ENCODE measurements at regions not wholly inside any gene's neighbourhood (a gene's known extent, or its start where the extent isn't known, plus 50 kb on each side); places are given as distances from the start of the nearest gene placed in this dataset.

DNA sequence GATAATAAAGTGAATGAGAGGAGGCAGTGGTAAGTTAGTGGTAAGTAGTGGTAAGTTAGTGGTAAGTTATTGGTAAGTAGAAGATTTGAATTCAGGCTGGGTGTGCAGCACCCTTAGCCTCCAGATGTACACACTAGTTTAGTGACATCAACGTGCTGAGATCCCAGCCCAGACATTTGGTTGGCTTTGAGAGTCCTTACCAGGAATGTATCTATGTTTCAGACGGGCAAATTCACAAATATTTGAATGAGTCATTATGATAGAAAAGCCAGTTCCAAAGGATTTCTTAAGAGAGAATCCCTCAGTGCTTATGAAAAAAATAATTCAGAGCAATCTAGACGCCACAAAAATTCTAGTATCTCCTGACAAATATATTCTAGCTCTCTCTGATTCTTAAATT is 70.0 kb downstream of the ARL4A start:
- peaks cover 0 to 4% (median 0%) of the 10 kb centered on the region in 11 donors for H3K9me3 ChIP-seq
- H3K4me1 ChIP-seq = peaks cover 0 to 15% (median 4%) of the 10 kb centered on the region in 9 donors
- no peak overlapping the region for H3K27ac ChIP-seq
- TF ChIP-seq CTCF (IDR thresholded peaks at IDR 0.05) = no peak
- no peaks in the 10 kb centered on the region for H3K36me3 ChIP-seq
- H3K4me3 ChIP-seq = no peak overlapping the region
- intact Hi-C loops (cut with DNase I) = no loop called here
- DNase-seq (no peak), ATAC-seq (peak in 3 of 8 donors; percentile 19 to 42 (median 29))
- 58 to 60% methylated on average over 3 of the region's 3 CpGs for WGBS, 2 donors
- no peaks in the 10 kb centered on the region for H3K27me3 ChIP-seq

DNA sequence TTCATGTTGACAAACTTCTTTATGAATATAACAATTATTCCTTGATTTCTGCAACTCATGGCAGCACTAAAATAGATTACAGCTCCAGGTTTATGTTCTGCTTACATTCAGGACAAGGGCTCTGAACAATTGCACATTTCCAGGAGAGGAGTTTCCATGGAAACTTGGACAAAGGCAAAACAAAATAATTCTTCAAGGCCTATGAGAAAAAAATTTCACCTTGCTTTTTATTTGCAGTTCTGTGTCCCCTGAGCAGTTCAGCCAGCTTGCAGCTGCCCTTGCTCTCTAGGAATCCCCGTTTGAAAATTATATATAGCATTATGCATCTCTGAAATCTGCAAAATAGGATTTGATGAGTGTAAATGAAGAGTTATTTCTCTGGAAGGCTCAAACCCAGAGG is 71.7 kb downstream of the ARL4A start:
- Histone ChIP-seq H3K27ac (no peak overlapping the region), H3K4me3 (no peak overlapping the region), H3K9me3 (peaks cover 0 to 4% (median 0%) of the 10 kb centered on the region in 11 donors), H3K27me3 (no peaks in the 10 kb centered on the region), H3K36me3 (no peaks in the 10 kb centered on the region), H3K4me1 (peaks cover 0 to 12% (median 3%) of the 10 kb centered on the region in 9 donors)
- 24 to 28% methylated on average over 1 of the region's 1 CpG for WGBS, 2 donors
- no peak for ATAC-seq
- DNase-seq = no peak
- TF ChIP-seq CTCF (IDR thresholded peaks at IDR 0.05) = no peak
- intact Hi-C loops (cut with DNase I) = no loop called here

- Histone ChIP-seq H3K9me3 (peaks cover 0 to 4% (median 0%) of the 10 kb centered on the region in 11 donors), H3K4me1 (peaks cover 0 to 10% (median 0%) of the 10 kb centered on the region in 9 donors), H3K36me3 (no peaks in the 10 kb centered on the region), H3K27ac (no peak overlapping the region), H3K27me3 (no peaks in the 10 kb centered on the region), H3K4me3 (no peak overlapping the region)
- DNase-seq (no peak), ATAC-seq (no peak)
- no peak for TF ChIP-seq CTCF (IDR thresholded peaks at IDR 0.05)
- intact Hi-C loops (cut with DNase I) = no loop called here
- 97% methylated on average over 4 of the region's 4 CpGs for WGBS, 2 donors
Observed at GRCh38 chr7:12761111-12761510, 73.7 kb downstream of the ARL4A start.

- no peak for DNase-seq
- Histone ChIP-seq H3K9me3 (peaks cover 0 to 4% (median 0%) of the 10 kb centered on the region in 11 donors), H3K27ac (no peak overlapping the region), H3K27me3 (no peaks in the 10 kb centered on the region), H3K36me3 (no peaks in the 10 kb centered on the region), H3K4me3 (no peak overlapping the region), H3K4me1 (peaks cover 0 to 10% (median 0%) of the 10 kb centered on the region in 9 donors)
- TF ChIP-seq CTCF (IDR thresholded peaks at IDR 0.05) = no peak
- no peak for ATAC-seq
- intact Hi-C loops (cut with DNase I) = no loop called here
- WGBS, 2 donors = 79 to 87% methylated on average over 4 of the region's 4 CpGs
Observed at GRCh38 chr7:12761691-12762090, 74.3 kb downstream of the ARL4A start.

Data from heart right ventricle (tissue), 16 donors.